AG10803 (cell line): ENCODE measurements at regions not wholly inside any gene's neighbourhood (a gene's known extent, or its start where the extent isn't known, plus 50 kb on each side); places are given as distances from the start of the nearest gene placed in this dataset.
A peak's percentile ranks its signal among the peaks of the same experiment; 100 is the strongest.

Experiments
- DNase-seq: peaks from one replicate; pipeline ENCODE4 v3.0.0; 2010; ENCODE audit warnings: low read depth
- H3K4me3 ChIP-seq: 2 replicates; pipeline ENCODE4 v1.5.1; 2011; ENCODE audit warnings: mild to moderate bottlenecking, low read length, control low read depth
- TF ChIP-seq, protein P1 (sequence below): conservative IDR thresholded peaks from 2 replicates; pipeline ENCODE4 v1.5.1; 2011; ENCODE audit warnings: mild to moderate bottlenecking, low read length, control low read depth, inconsistent platforms

DNA sequence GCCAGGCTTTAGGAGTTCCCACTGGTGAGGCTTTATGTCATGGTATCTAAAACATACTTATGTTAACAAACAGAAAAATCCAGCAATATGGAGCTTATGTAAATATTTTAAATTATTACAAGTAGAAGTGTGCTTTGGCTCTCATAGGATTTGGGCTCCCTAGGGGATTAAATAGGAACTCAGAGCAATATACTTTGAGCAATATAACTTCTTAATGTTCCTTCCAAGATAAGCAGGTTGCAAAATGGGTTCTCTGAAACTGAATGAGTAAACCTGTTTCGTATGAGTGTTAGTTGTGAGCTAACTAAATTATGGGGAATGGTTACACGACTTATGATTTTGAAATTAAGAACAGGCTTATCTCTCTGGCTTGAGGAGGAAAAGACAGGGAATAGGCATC, 366.1 kb upstream of the ZNF385D start:
- H3K4me3 ChIP-seq, result no peak overlapping the region

DNA sequence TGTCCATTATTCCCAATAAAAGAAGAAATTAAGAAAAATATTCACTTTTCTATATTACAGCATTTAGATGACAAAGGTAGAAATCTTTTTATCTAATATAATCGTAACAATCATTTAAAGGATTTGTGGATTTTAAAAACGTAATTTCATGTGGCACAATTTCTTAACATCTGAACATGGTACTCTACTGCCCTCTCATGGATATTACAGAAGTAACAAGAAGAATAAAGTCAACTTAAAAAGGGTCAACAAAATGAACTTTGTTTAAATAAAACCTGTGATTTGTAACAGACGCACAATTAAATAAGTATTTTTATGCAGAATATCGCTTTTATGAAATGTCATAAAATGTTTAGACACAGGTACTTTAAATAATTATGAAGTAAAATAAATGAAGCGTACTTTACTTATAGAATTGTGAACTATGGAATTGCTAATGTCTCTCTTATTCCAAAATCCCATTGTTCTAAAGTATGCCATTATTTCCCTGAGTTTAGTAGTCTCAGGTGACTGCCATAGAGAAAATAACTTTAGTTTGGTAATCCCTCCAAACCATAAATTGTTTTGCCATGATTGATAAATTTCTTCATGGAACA, 366.8 kb upstream of the ZNF385D start:
- TF ChIP-seq, protein P1, sequence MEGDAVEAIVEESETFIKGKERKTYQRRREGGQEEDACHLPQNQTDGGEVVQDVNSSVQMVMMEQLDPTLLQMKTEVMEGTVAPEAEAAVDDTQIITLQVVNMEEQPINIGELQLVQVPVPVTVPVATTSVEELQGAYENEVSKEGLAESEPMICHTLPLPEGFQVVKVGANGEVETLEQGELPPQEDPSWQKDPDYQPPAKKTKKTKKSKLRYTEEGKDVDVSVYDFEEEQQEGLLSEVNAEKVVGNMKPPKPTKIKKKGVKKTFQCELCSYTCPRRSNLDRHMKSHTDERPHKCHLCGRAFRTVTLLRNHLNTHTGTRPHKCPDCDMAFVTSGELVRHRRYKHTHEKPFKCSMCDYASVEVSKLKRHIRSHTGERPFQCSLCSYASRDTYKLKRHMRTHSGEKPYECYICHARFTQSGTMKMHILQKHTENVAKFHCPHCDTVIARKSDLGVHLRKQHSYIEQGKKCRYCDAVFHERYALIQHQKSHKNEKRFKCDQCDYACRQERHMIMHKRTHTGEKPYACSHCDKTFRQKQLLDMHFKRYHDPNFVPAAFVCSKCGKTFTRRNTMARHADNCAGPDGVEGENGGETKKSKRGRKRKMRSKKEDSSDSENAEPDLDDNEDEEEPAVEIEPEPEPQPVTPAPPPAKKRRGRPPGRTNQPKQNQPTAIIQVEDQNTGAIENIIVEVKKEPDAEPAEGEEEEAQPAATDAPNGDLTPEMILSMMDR, result peak; percentile 76
- DNase-seq, result peak; percentile 64
- no peak overlapping the region for H3K4me3 ChIP-seq

More for the DNA sequence above, 366.1 kb upstream of the ZNF385D start:
- no peak for DNase-seq
- TF ChIP-seq, protein P1, result no peak

DNA sequence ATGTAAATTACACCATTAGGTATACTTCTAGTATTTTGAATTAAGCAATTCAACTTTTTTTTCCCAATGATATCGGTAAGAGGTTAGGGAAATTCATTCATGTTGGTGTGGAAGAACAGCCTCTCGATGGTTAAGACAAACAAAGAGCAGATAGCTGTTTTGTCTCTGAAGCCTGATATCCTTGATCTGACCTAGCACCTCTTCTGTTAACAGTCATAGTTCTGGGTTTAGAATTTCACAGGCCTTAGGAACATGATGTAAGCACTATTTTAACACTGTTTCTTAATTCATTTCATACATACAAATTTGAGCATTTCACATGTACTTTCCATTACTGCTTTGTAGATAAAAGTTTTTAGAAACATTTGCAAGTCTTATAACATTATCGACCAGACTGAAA, 367.5 kb upstream of the ZNF385D start:
- DNase-seq, result no peak
- no peak overlapping the region for H3K4me3 ChIP-seq
- TF ChIP-seq, protein P1, result no peak

DNA sequence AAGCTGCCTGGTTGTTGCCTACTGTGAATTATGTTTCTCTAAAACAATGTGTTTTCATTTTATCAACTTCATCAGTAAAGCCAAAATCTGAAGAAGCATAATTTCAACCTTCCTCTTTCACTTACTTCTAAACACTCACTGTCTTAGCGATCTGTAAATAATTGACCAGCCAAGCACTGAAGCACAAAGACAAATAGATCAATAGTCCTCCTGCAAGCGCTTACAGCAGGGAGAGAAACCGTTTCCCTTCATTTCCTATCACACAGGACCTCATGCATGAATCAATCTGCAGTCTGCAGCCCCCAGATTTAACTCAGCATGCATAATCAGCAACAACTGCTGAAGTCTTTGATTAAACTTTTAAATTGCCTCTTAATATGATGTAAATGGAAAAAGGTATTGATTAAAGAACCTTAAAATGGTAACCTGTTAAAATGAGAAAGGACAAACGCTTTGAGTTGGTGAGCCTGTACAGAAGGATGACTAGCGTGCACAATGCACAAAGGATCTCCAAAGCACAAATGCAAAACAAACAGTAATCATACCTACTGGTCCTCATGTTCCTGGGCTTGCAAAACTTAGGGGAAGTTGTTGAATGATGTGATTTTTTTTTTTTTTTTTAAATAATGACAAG, 370.2 kb upstream of the ZNF385D start:
- DNase-seq, result no peak
- TF ChIP-seq, protein P1, result no peak

DNA sequence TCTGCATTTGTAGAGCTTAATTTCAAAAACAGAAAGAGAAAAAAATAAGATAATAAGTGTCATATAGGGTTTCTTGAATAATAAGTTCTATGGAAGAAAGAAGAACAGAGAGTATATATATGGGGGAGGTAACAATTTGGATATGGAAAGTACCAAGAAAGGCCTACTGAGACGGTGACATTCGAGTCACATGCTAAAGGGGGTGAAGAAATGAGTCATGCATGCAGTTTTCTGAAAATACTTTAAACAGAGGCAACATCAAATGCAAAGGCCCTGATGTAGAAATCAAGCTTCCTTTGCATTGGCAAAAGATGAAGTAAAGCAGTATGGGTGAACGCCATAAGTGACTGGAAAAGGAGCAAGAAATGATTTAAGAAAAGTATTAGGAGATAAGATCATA, 371.6 kb upstream of the ZNF385D start:
- TF ChIP-seq, protein P1, result no peak
- no peak overlapping the region for H3K4me3 ChIP-seq
- DNase-seq, result no peak

More for the DNA sequence above, 370.2 kb upstream of the ZNF385D start:
- no peak overlapping the region for H3K4me3 ChIP-seq

DNA sequence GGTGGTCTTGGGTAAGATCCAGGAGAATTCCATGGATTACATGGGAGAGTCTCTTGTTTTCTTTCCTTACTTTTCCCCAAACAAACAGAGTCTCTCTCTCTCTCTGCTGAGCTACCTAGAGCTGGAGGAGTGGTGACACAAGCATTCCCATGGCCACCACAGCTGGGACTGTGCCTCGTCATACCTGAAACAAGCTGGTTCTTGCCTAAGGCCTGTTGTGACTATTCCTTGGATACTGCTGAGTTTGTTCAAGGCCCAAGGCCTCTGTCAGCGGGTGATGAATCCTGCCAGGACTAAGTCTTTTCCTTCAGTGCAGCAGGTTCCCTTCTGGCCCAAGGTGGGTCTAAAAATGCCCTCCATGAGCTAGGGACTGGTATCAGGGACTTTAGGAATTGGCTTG, 378.1 kb upstream of the ZNF385D start:
- TF ChIP-seq, protein P1, result no peak
- no peak overlapping the region for H3K4me3 ChIP-seq
- DNase-seq, result no peak

DNA sequence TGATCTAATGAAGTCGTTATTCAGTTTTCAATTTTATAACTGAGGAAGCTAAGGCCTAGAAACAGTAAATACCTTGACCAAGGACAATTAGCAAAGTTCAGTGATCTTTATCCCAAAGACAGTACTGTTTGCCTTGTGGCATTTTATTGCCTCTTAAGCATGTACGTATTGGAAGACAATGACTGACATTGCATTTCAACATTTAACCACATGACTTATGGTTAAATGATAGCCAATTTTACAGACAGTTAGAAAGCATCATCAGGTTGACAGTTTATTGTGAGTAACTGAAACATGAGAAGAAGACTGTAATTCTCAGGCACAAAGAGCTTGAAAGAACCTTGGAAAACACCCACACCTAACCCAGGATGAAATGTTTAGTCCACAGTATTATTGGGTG, 390.8 kb upstream of the ZNF385D start:
- TF ChIP-seq, protein P1, result no peak
- H3K4me3 ChIP-seq, result no peak overlapping the region
- DNase-seq, result no peak
